T-cell (primary cell): ENCODE measurements at regions not wholly inside any gene's neighbourhood (a gene's known extent, or its start where the extent isn't known, plus 50 kb on each side); places are given as distances from the start of the nearest gene placed in this dataset.

Experiments
- ATAC-seq, 4 experiments: fragments of 200-7000 bp in 3 of 4; fragments of 150-1000 bp in 1 of 4; cut with Tn5 transposase; replicated peaks in 1 of 4; 1 replicate in 3 of 4; 2 replicates in 1 of 4; pipeline ENCODE4 v1.10.0; 2021; ENCODE audit warnings: moderate library complexity in 3 of 4, mild to moderate bottlenecking in 2 of 4, moderate number of reproducible peaks in 1 of 4
- CTCF ChIA-PET, 2 donors: fragments of 300-600 bp; sonication (Branson Sonifier 250); formaldehyde crosslinking; loops; one replicate each; lab custom pipeline; 2022; ENCODE audit warnings: antibody characterized with exemption in 2 of 2; lab: Charles Lee
- POLR2A ChIA-PET, 2 donors: fragments of 300-600 bp; sonication (Branson Sonifier 250); formaldehyde crosslinking; loops; one replicate each; lab custom pipeline; 2022; ENCODE audit warnings: antibody characterized with exemption in 2 of 2; lab: Charles Lee
- DNase-seq, 35 experiments: peaks; one replicate each; pipeline versions ENCODE4 v3.0.0 to v3.0.0-alpha.2; 2013 to 2023
- H3K27ac ChIP-seq: one replicate; pipeline ENCODE4 v1.5.1; 2013; ENCODE audit warnings: low read length
- H3K27me3 ChIP-seq, 2 experiments: replicated peaks in 1 of 2; 1 replicate in 1 of 2; 2 replicates in 1 of 2; pipeline versions ENCODE4 v1.6.1 to v1.7.0; 2013; ENCODE audit warnings: low read length in 1 of 2, mixed read lengths in 1 of 2; ENCODE audit not compliant: control insufficient read depth in 2 of 2, insufficient read depth in 2 of 2; ENCODE audit errors: extremely low read depth in 1 of 2
- H3K36me3 ChIP-seq, 2 donors: 1 replicate in 1 of 2; 2 replicates in 1 of 2; pipeline versions ENCODE4 v1.6.1 to v1.7.0; 2013; ENCODE audit warnings: low read length in 1 of 2; ENCODE audit not compliant: control insufficient read depth in 2 of 2, insufficient read depth in 1 of 2; ENCODE audit errors: extremely low read depth in 1 of 2
- H3K4me1 ChIP-seq, 2 experiments: 1 replicate in 1 of 2; 2 replicates in 1 of 2; pipeline versions ENCODE4 v1.6.1 to v1.7.0; 2013; ENCODE audit warnings: low read length in 2 of 2, mixed read lengths in 1 of 2; ENCODE audit not compliant: insufficient read depth in 2 of 2, control insufficient read depth in 1 of 2; ENCODE audit errors: extremely low read depth in 1 of 2
- H3K4me3 ChIP-seq, 2 donors: 1 replicate in 1 of 2; 2 replicates in 1 of 2; pipeline versions ENCODE4 v1.5.1 to v1.7.0; 2013; ENCODE audit warnings: mild to moderate bottlenecking in 2 of 2, low read length in 1 of 2, moderate library complexity in 1 of 2; ENCODE audit not compliant: control insufficient read depth in 1 of 2; ENCODE audit errors: extremely low read depth in 1 of 2
- H3K9me3 ChIP-seq: 2 replicates; pipeline ENCODE4 v1.7.0; 2013
- H3K27ac Mint-ChIP-seq, 2 donors: one replicate each; pipeline ENCODE4 v1.8.0; 2020 to 2021; ENCODE audit warnings: mild to moderate bottlenecking in 2 of 2, mixed read lengths in 2 of 2
- H3K27me3 Mint-ChIP-seq, 2 donors: one replicate each; pipeline ENCODE4 v1.8.0; 2021 to 2022; ENCODE audit warnings: mixed read lengths in 2 of 2
- H3K36me3 Mint-ChIP-seq: one replicate; pipeline ENCODE4 v1.8.0; 2021; ENCODE audit warnings: mixed read lengths
- H3K4me1 Mint-ChIP-seq, 3 donors: one replicate each; pipeline ENCODE4 v1.8.0; 2020 to 2022; ENCODE audit warnings: mixed read lengths in 3 of 3, mild to moderate bottlenecking in 1 of 3
- H3K4me3 Mint-ChIP-seq, 3 donors: one replicate each; pipeline ENCODE4 v1.8.0; 2020 to 2022; ENCODE audit warnings: mild to moderate bottlenecking in 3 of 3, mixed read lengths in 3 of 3, moderate library complexity in 3 of 3
- H3K9me3 Mint-ChIP-seq, 3 donors: one replicate each; pipeline ENCODE4 v1.8.0; 2020 to 2022; ENCODE audit warnings: mixed read lengths in 3 of 3
- WGBS: methylation state at CpG from one replicate; pipeline ENCODE4 v1.1.5; 2013; ENCODE audit warnings: missing lambda C conversion rate; ENCODE audit not compliant: insufficient coverage; 5-methylcytosine and 5-hydroxymethylcytosine counted together

DNA sequence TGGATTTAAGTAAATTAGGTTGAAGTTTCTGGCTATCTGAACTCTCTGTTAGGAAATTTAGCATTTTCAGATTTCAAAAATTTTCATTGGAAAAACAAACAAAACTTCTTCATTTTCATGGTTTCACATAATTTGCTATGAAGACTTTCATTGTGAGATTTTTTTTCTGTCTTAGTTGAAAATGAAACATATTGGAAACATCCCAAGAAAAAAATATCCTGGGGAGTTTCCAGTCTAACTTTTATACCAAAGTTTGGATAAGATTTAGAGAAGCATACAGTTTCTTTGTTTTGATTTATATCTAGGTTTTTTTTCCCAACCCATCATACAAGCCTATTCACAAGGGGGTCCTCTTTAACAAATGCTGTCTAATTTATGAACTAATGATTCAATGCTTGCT is 300.5 kb upstream of the SEMA3A start:
- Mint-ChIP-seq H3K9me3 (peaks cover 0 to 3% (median 0%) of the 10 kb centered on the region in 3 donors), H3K27ac (no peak overlapping the region), H3K36me3 (no peaks in the 10 kb centered on the region), H3K4me3 (no peak overlapping the region), H3K4me1 (no peaks in the 10 kb centered on the region), H3K27me3 (peaks cover 0 to 4% of the 10 kb centered on the region in 2 donors)
- Histone ChIP-seq H3K9me3 (no peaks in the 10 kb centered on the region), H3K4me1 (no peaks in the 10 kb centered on the region), H3K36me3 (no peaks in the 10 kb centered on the region), H3K4me3 (no peak overlapping the region), H3K27me3 (no peaks in the 10 kb centered on the region), H3K27ac (no peak overlapping the region)
- DNase-seq, result no peak
- POLR2A ChIA-PET, result no interaction called here
- CTCF ChIA-PET, result no interaction called here
- no peak for ATAC-seq

DNA sequence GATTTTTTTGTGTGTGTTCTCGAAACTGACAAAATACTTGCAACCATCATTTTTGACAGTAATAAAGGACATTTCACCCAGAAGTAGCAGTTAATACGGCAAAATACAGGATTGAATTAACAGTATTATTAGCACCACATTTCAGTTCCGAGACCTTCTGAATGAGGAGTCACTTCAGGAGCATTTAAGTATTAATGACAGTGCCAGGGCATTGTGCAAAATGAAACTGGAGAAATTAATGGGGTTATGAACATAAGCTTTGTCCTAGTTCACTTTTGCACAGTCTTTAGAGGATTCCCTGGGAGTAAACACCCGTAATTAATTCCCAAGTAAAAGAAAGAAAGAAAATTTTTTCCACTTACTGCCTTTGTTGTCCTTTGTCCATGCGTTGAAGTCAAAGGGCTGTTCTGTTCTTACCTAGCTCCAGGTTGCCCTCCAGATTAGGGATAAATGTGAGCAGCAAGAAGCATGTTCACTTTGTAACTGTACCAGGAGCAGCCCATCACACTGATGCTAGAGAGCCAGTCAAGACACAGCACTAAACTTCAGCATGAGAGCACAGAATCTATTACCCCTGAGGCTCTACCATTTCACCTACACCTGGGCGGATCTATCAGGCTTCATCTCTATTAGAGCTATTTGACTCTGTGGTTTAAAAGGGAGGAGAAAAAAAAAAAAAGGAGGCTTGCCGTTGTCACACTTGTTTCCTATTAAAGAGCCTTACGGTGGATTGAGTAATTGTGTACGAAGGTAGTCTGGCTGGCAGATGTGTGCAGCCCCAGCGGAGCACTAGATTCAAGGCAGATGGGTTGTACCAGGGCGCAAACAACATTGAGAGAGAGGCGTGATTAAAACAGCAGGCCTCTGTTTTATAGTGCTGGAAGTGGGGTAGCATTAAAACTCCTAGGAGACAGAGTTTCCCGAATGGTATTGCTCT is 297.8 kb upstream of the SEMA3A start:
- ChIA-PET CTCF (no interaction called here), POLR2A (interaction anchor here in 1 of 2 donors (0.6 kb wide), 1 partner anchor 14 kb away, joined by 3 read pairs; no protein-coding TSS in a partner anchor)
- DNase-seq, result no peak
- H3K4me1 ChIP-seq, result no peaks in the 10 kb centered on the region
- no peaks in the 10 kb centered on the region for H3K27me3 ChIP-seq
- ATAC-seq, result no peak
- no peak overlapping the region for H3K27ac Mint-ChIP-seq
- WGBS, result 81% methylated on average over 6 of the region's 13 CpGs
- no peak overlapping the region for H3K27ac ChIP-seq
- H3K9me3 ChIP-seq, result no peaks in the 10 kb centered on the region
- no peak overlapping the region for H3K4me3 Mint-ChIP-seq
- H3K9me3 Mint-ChIP-seq, result peaks cover 0 to 3% (median 0%) of the 10 kb centered on the region in 3 donors
- H3K27me3 Mint-ChIP-seq, result peaks cover 0 to 4% of the 10 kb centered on the region in 2 donors
- no peak overlapping the region for H3K4me3 ChIP-seq
- no peaks in the 10 kb centered on the region for H3K36me3 ChIP-seq
- H3K36me3 Mint-ChIP-seq, result no peaks in the 10 kb centered on the region
- H3K4me1 Mint-ChIP-seq, result no peaks in the 10 kb centered on the region

DNA sequence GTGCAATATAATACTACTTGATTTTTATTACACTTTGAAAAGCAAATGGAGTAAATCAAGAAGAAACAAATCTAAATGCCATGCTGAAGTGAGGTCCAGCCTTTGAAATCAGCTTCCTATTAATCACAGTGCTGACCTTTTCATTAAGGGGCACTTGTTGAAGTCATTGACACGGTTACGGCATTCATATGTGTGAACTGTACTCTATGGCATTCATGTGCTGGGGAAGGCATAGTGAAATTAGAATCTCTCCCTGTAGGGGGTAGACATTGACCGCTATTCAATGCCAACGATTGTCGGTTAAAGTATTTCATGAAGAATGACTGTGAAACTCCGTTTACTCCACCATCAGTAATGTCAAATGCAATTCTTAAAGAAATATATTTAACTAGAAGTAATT is 296.1 kb upstream of the SEMA3A start:
- H3K36me3 Mint-ChIP-seq, result no peaks in the 10 kb centered on the region
- Histone ChIP-seq H3K9me3 (no peaks in the 10 kb centered on the region), H3K27me3 (no peaks in the 10 kb centered on the region), H3K36me3 (no peaks in the 10 kb centered on the region), H3K4me1 (no peaks in the 10 kb centered on the region), H3K4me3 (no peak overlapping the region), H3K27ac (no peak overlapping the region)
- no CpG with 5 or more reads among the region's 6 CpGs for WGBS
- H3K4me1 Mint-ChIP-seq, result no peaks in the 10 kb centered on the region
- H3K27me3 Mint-ChIP-seq, result peaks cover 0 to 4% of the 10 kb centered on the region in 2 donors
- CTCF ChIA-PET, result no interaction called here
- no peak overlapping the region for H3K27ac Mint-ChIP-seq
- POLR2A ChIA-PET, result no interaction called here
- H3K4me3 Mint-ChIP-seq, result no peak overlapping the region
- peaks cover 0 to 3% (median 0%) of the 10 kb centered on the region in 3 donors for H3K9me3 Mint-ChIP-seq
- ATAC-seq, result no peak
- no peak for DNase-seq

DNA sequence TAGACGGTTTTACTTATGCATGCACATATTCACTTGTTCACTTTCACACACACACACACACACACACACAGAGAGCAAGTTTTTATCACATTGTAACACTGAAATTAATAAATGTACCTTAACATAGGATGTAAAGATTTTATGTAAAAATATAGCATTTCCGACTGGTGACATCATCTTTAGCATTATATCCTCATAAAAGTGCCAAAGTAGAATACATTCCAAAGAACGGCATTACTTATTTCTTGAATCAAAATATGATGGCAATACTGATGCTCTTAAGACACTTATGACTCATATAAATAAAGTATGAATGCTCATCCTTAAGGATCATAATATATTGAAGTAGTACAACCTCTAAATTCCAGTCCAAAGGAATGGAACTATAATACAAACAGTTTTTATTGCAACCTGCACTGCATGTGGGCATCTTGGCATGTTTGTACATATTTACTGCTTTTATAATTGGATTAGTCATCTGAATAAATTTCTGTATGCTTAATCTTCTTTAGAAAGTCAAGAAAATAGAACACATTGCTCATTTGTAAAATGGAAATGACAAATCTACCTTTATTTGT is 290.0 kb upstream of the SEMA3A start:
- no peaks in the 10 kb centered on the region for H3K4me1 Mint-ChIP-seq
- ATAC-seq, result no peak
- no peaks in the 10 kb centered on the region for H3K9me3 ChIP-seq
- H3K27me3 Mint-ChIP-seq, result no peaks in the 10 kb centered on the region
- WGBS, result no CpG with 5 or more reads among the region's 3 CpGs
- H3K36me3 Mint-ChIP-seq, result no peaks in the 10 kb centered on the region
- H3K27me3 ChIP-seq, result no peaks in the 10 kb centered on the region
- H3K4me3 ChIP-seq, result no peak overlapping the region
- H3K36me3 ChIP-seq, result no peaks in the 10 kb centered on the region
- ChIA-PET POLR2A (no interaction called here), CTCF (no interaction called here)
- no peak overlapping the region for H3K27ac ChIP-seq
- no peaks in the 10 kb centered on the region for H3K4me1 ChIP-seq
- no peaks in the 10 kb centered on the region for H3K9me3 Mint-ChIP-seq
- no peak overlapping the region for H3K27ac Mint-ChIP-seq
- DNase-seq, result no peak
- H3K4me3 Mint-ChIP-seq, result no peak overlapping the region

DNA sequence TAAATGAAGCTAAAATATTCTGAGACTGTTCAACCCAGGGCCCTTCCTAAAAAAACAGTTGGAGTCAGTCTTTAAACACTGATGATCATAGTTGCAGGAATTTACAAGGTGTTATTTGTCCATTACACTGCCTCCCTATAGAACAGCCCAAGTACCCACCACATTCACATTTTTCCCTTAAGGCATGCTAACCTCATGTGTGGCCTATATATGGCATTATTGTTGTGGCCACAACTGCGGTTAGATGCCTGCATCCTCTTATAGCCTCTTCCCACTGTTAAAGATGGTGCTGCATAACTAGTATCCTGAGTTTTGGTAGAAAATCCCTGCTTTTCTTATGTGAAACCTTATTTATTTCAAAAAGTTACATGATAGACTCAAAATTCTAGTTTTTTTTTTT is 287.9 kb upstream of the SEMA3A start:
- Histone ChIP-seq H3K36me3 (no peaks in the 10 kb centered on the region), H3K4me3 (no peak overlapping the region), H3K9me3 (no peaks in the 10 kb centered on the region), H3K4me1 (no peaks in the 10 kb centered on the region), H3K27me3 (no peaks in the 10 kb centered on the region), H3K27ac (no peak overlapping the region)
- no peak for ATAC-seq
- ChIA-PET POLR2A (no interaction called here), CTCF (no interaction called here)
- no peaks in the 10 kb centered on the region for H3K27me3 Mint-ChIP-seq
- H3K27ac Mint-ChIP-seq, result no peak overlapping the region
- H3K4me1 Mint-ChIP-seq, result no peaks in the 10 kb centered on the region
- no peak for DNase-seq
- no peaks in the 10 kb centered on the region for H3K9me3 Mint-ChIP-seq
- WGBS, result no CpG with 5 or more reads among the region's 1 CpG
- no peak overlapping the region for H3K4me3 Mint-ChIP-seq
- no peaks in the 10 kb centered on the region for H3K36me3 Mint-ChIP-seq

DNA sequence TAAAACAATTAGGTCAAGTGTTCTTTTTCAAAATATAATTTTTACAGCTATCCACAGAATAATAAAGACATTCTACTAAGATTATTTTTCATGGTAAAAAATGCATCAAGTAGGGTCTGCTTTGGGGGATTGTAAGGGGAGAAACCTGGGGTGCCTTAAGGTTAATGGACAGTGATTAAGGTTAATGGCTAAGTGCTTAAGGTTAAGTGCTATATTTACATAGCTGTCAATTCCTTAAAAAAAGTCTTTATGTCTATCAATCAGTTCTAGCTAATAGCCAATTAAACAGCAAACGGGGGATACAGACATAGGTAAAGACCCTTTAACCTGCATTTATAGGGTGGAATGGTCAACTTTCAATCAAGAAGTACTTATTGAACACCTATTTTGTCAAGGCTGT is 284.5 kb upstream of the SEMA3A start:
- Histone ChIP-seq H3K9me3 (no peaks in the 10 kb centered on the region), H3K27me3 (no peaks in the 10 kb centered on the region), H3K4me3 (no peak overlapping the region), H3K27ac (no peak overlapping the region), H3K4me1 (no peaks in the 10 kb centered on the region), H3K36me3 (no peaks in the 10 kb centered on the region)
- no peaks in the 10 kb centered on the region for H3K27me3 Mint-ChIP-seq
- WGBS, result no CpG with 5 or more reads among the region's 1 CpG
- ATAC-seq (no peak), DNase-seq (no peak)
- H3K4me1 Mint-ChIP-seq, result no peaks in the 10 kb centered on the region
- no peak overlapping the region for H3K4me3 Mint-ChIP-seq
- H3K9me3 Mint-ChIP-seq, result no peaks in the 10 kb centered on the region
- H3K27ac Mint-ChIP-seq, result no peak overlapping the region
- ChIA-PET CTCF (interaction anchor here in 1 of 2 donors (0.6 kb wide), 1 partner anchor 148 kb away, joined by 3 read pairs; no protein-coding TSS in a partner anchor), POLR2A (no interaction called here)
- H3K36me3 Mint-ChIP-seq, result no peaks in the 10 kb centered on the region
